ENCODE measurements at regions not wholly inside any gene's neighbourhood (a gene's known extent, or its start where the extent isn't known, plus 50 kb on each side); places are given as distances from the start of the nearest gene placed in this dataset.

GRCh38 chr1:199383793-199384192 is 643.7 kb upstream of the NR5A2 start:
- DNase-seq (no peak), ATAC-seq (no peak)
- H3K36me3 Mint-ChIP-seq (ENCODE audit: insufficient read depth): no peaks in the 10 kb centered on the region
- H3K27me3 Mint-ChIP-seq (ENCODE audit: low read depth): peaks cover 9% of the 10 kb centered on the region
- H3K4me1 Mint-ChIP-seq (ENCODE audit: low read depth): no peaks in the 10 kb centered on the region
- no peak overlapping the region for H3K4me3 Mint-ChIP-seq
- no peaks in the 10 kb centered on the region for H3K9me3 Mint-ChIP-seq

DNA sequence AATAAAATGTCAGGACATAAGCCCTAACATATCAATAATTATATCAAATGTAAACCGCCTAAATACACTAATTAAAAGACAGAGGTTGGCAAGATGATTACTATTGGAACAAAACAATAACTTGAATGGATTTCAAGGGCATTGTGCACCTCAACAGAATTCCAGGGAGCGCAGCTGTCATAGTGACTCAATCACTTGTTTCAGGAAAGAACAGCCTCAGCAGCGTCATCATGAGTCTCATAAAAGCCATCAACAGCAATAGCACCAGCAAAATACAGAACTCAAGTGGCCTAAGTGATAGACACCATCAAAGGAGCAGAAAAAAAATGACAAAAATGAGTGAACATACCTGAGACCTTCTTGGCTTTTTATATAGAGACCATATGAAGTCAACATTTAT is 632.7 kb upstream of the NR5A2 start:
- peaks cover 4% of the 10 kb centered on the region for H3K4me1 Mint-ChIP-seq (ENCODE audit: low read depth)
- H3K27me3 Mint-ChIP-seq (ENCODE audit: low read depth): peaks cover 6% of the 10 kb centered on the region
- H3K36me3 Mint-ChIP-seq (ENCODE audit: insufficient read depth): no peaks in the 10 kb centered on the region
- ATAC-seq (no peak), DNase-seq (no peak)
- no peak overlapping the region for H3K4me3 Mint-ChIP-seq
- peaks cover 5% of the 10 kb centered on the region for H3K9me3 Mint-ChIP-seq

DNA sequence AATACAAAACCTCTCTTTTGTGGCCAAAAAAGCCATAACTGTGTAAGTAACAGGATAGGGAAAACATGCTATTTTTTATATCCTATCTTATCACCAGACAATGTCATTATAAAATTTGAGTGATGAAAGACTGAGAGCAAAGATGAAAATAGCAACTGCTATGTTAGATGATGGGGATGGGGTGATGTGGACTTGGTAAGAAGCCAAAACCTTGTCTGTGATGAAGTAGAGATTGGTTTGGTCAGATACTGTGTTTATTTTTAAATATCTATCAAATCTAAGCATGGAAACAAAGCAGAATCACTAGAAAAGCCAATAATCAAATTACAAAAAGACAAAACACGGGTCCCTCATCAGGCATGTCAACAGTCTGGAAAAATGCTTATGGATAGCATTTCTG is 631.1 kb upstream of the NR5A2 start:
- H3K4me3 Mint-ChIP-seq: no peak overlapping the region
- no peaks in the 10 kb centered on the region for H3K9me3 Mint-ChIP-seq
- H3K4me1 Mint-ChIP-seq (ENCODE audit: low read depth): peaks cover 10% of the 10 kb centered on the region
- DNase-seq: no peak
- no peaks in the 10 kb centered on the region for H3K36me3 Mint-ChIP-seq (ENCODE audit: insufficient read depth)
- ATAC-seq: no peak
- peaks cover 6% of the 10 kb centered on the region for H3K27me3 Mint-ChIP-seq (ENCODE audit: low read depth)

- no peak for DNase-seq
- Mint-ChIP-seq H3K36me3 (ENCODE audit: insufficient read depth) (no peaks in the 10 kb centered on the region), H3K4me3 (no peak overlapping the region), H3K27me3 (ENCODE audit: low read depth) (no peaks in the 10 kb centered on the region), H3K4me1 (ENCODE audit: low read depth) (peaks cover 10% of the 10 kb centered on the region), H3K9me3 (no peaks in the 10 kb centered on the region)
- no peak for ATAC-seq
Observed at GRCh38 chr1:199399996-199400724, 627.4 kb upstream of the NR5A2 start.

- no peaks in the 10 kb centered on the region for H3K36me3 Mint-ChIP-seq (ENCODE audit: insufficient read depth)
- H3K27me3 Mint-ChIP-seq (ENCODE audit: low read depth): peaks cover 5% of the 10 kb centered on the region
- no peak for ATAC-seq
- DNase-seq: no peak
- no peaks in the 10 kb centered on the region for H3K9me3 Mint-ChIP-seq
- peaks cover 8% of the 10 kb centered on the region for H3K4me1 Mint-ChIP-seq (ENCODE audit: low read depth)
- no peak overlapping the region for H3K4me3 Mint-ChIP-seq
Observed at GRCh38 chr1:199403531-199404116, 623.9 kb upstream of the NR5A2 start.

DNA sequence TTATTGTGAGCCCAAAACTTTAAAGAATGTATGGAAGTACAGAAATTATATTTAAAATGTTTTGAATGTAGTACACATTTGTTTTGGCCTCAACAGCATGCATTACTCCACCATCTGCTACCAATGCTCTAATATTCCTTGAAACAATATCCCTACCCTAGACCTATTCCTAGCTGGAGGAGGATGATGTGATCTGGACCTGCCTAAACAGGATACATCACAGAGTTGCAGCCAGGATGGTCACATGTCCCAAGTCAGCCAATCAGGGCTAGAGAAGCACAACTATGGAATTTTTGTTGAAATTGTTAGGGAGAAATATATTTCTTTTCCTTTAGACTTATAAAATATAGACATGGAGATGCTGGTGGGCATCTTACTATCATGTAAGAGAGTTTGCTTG is 623.3 kb upstream of the NR5A2 start:
- ATAC-seq: no peak
- H3K27me3 Mint-ChIP-seq (ENCODE audit: low read depth): peaks cover 5% of the 10 kb centered on the region
- no peak overlapping the region for H3K4me3 Mint-ChIP-seq
- no peaks in the 10 kb centered on the region for H3K9me3 Mint-ChIP-seq
- DNase-seq: no peak
- H3K4me1 Mint-ChIP-seq (ENCODE audit: low read depth): peaks cover 8% of the 10 kb centered on the region
- no peaks in the 10 kb centered on the region for H3K36me3 Mint-ChIP-seq (ENCODE audit: insufficient read depth)

GRCh38 chr1:199404976-199405375 is 622.5 kb upstream of the NR5A2 start:
- peaks cover 5% of the 10 kb centered on the region for H3K27me3 Mint-ChIP-seq (ENCODE audit: low read depth)
- no peaks in the 10 kb centered on the region for H3K9me3 Mint-ChIP-seq
- H3K4me3 Mint-ChIP-seq: no peak overlapping the region
- DNase-seq: no peak
- no peak for ATAC-seq
- peaks cover 6% of the 10 kb centered on the region for H3K4me1 Mint-ChIP-seq (ENCODE audit: low read depth)
- no peaks in the 10 kb centered on the region for H3K36me3 Mint-ChIP-seq (ENCODE audit: insufficient read depth)

DNA sequence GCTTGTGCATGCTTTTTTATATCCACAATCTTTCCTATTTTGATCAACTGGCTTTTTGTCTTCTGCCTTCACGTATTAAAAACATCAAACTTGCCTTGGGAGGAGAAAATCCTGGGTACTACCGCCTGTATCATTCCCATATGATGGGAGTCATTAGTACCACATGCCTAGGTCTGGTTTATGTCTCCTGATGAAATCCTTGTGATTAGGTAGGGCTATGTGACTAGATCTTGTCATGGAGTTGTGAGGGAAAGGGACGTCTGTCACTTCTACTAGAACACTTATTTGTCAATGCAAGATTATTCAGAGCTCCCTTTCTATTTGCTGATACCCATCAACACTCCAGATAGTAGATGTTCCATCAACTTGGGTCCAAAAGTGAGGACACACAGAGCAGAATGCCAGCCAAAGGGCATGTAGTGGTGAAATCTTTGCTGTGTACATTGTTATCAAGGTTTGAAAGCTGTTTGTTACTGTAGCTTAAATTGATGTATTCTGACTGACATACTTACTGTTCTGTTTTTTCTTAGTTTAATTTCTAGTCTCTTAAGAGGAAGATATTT is 621.8 kb upstream of the NR5A2 start:
- Mint-ChIP-seq H3K27me3 (ENCODE audit: low read depth) (peaks cover 7% of the 10 kb centered on the region), H3K9me3 (no peaks in the 10 kb centered on the region), H3K4me1 (ENCODE audit: low read depth) (no peaks in the 10 kb centered on the region), H3K4me3 (no peak overlapping the region), H3K36me3 (ENCODE audit: insufficient read depth) (no peaks in the 10 kb centered on the region)
- ATAC-seq (no peak), DNase-seq (no peak)

- Mint-ChIP-seq H3K4me3 (no peak overlapping the region), H3K9me3 (peaks cover 4% of the 10 kb centered on the region), H3K36me3 (ENCODE audit: insufficient read depth) (no peaks in the 10 kb centered on the region), H3K4me1 (ENCODE audit: low read depth) (no peaks in the 10 kb centered on the region), H3K27me3 (ENCODE audit: low read depth) (peaks cover 11% of the 10 kb centered on the region)
- ATAC-seq (no peak), DNase-seq (no peak)
Observed at GRCh38 chr1:199410462-199410861, 617.0 kb upstream of the NR5A2 start.

- no peak for DNase-seq
- Mint-ChIP-seq H3K4me3 (no peak overlapping the region), H3K4me1 (ENCODE audit: low read depth) (no peaks in the 10 kb centered on the region), H3K36me3 (ENCODE audit: insufficient read depth) (no peaks in the 10 kb centered on the region), H3K9me3 (peaks cover 13% of the 10 kb centered on the region), H3K27me3 (ENCODE audit: low read depth) (peaks cover 6% of the 10 kb centered on the region)
- no peak for ATAC-seq
Observed at GRCh38 chr1:199411506-199411905, 616.0 kb upstream of the NR5A2 start.

DNA sequence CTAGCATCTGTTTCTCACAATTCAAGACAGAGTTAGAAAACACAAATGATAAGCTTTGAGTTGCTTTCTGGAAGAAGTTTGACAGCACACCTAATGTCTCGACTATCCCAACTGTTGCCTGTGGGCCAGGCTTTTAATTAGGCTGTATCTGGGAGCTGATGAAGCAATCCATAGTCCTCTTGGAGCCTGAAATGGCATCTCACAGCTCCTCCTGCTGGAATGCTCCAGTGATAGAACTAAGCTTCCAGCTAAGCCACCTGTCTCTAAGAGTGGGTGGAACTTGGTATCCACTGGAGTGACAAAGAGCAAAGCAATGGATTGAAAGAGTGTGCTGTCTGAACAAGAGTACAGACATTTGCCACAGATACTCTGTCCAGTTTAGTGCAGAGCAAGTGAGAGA is 605.3 kb upstream of the NR5A2 start:
- no peak overlapping the region for H3K4me3 Mint-ChIP-seq
- H3K36me3 Mint-ChIP-seq (ENCODE audit: insufficient read depth): no peaks in the 10 kb centered on the region
- DNase-seq (no peak), ATAC-seq (no peak)
- no peaks in the 10 kb centered on the region for H3K4me1 Mint-ChIP-seq (ENCODE audit: low read depth)
- H3K27me3 Mint-ChIP-seq (ENCODE audit: low read depth): peaks cover 18% of the 10 kb centered on the region
- peaks cover 1% of the 10 kb centered on the region for H3K9me3 Mint-ChIP-seq

- H3K4me1 Mint-ChIP-seq (ENCODE audit: low read depth): no peaks in the 10 kb centered on the region
- H3K27me3 Mint-ChIP-seq (ENCODE audit: low read depth): peaks cover 15% of the 10 kb centered on the region
- no peak for ATAC-seq
- DNase-seq: no peak
- no peaks in the 10 kb centered on the region for H3K9me3 Mint-ChIP-seq
- no peaks in the 10 kb centered on the region for H3K36me3 Mint-ChIP-seq (ENCODE audit: insufficient read depth)
- no peak overlapping the region for H3K4me3 Mint-ChIP-seq
Observed at GRCh38 chr1:199447906-199448305, 579.6 kb upstream of the NR5A2 start.

- Mint-ChIP-seq H3K9me3 (no peaks in the 10 kb centered on the region), H3K36me3 (ENCODE audit: insufficient read depth) (no peaks in the 10 kb centered on the region), H3K27me3 (ENCODE audit: low read depth) (peaks cover 15% of the 10 kb centered on the region), H3K4me1 (ENCODE audit: low read depth) (no peaks in the 10 kb centered on the region), H3K4me3 (no peak overlapping the region)
- DNase-seq: no peak
- ATAC-seq: no peak
Observed at GRCh38 chr1:199448646-199449045, 578.9 kb upstream of the NR5A2 start.

DNA sequence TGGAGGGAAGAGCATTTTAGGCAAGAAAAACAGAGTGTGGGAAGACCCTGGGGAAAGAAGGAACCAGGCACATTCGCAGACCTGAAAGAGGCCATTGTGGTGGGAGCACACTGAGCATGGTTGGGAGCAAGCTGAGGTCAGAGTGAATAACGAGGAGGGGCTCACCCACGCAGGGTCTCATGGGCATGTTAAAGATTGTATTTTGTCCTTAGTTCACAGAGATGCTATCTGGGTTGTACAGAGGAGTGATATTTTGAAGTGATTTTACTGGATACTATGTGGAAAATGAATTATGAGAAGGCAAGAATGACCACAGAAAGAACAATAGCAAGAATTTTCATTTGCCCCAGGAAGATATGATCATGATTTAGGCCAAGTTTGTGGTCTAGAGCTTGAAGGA is 578.3 kb upstream of the NR5A2 start:
- H3K27me3 Mint-ChIP-seq (ENCODE audit: low read depth): peaks cover 15% of the 10 kb centered on the region
- DNase-seq: no peak
- ATAC-seq: no peak
- H3K4me1 Mint-ChIP-seq (ENCODE audit: low read depth): no peaks in the 10 kb centered on the region
- no peak overlapping the region for H3K4me3 Mint-ChIP-seq
- no peaks in the 10 kb centered on the region for H3K36me3 Mint-ChIP-seq (ENCODE audit: insufficient read depth)
- no peaks in the 10 kb centered on the region for H3K9me3 Mint-ChIP-seq

GRCh38 chr1:199449681-199450080 is 577.8 kb upstream of the NR5A2 start:
- Mint-ChIP-seq H3K36me3 (ENCODE audit: insufficient read depth) (no peaks in the 10 kb centered on the region), H3K4me1 (ENCODE audit: low read depth) (no peaks in the 10 kb centered on the region), H3K4me3 (no peak overlapping the region), H3K9me3 (no peaks in the 10 kb centered on the region), H3K27me3 (ENCODE audit: low read depth) (peaks cover 15% of the 10 kb centered on the region)
- ATAC-seq: no peak
- DNase-seq: no peak
